Astrocyte (in vitro differentiated cells and primary cell): ENCODE measurements at regions not wholly inside any gene's neighbourhood (a gene's known extent, or its start where the extent isn't known, plus 50 kb on each side); places are given as distances from the start of the nearest gene placed in this dataset.

Source experiments
- DNase-seq: peaks from one replicate; pipeline ENCODE4 v3.0.0-alpha.2; 2010; ENCODE audit warnings: low read depth
- FAIRE-seq: peaks from 2 replicates; lab custom pipeline; 2011; peaks lifted over from hg19 to GRCh38; lab: Jason Lieb, UNC
- H2AFZ ChIP-seq: 2 replicates; pipeline ENCODE4 v1.6.0; 2012; ENCODE audit warnings: low read depth, low read length, inconsistent platforms
- H3K27ac ChIP-seq: 2 replicates; pipeline ENCODE4 v1.5.1; 2011; ENCODE audit warnings: low read depth, low read length, inconsistent platforms
- H3K27me3 ChIP-seq: 2 replicates; pipeline ENCODE4 v1.6.0; 2011; ENCODE audit warnings: low read length, inconsistent platforms; ENCODE audit not compliant: insufficient read depth
- H3K36me3 ChIP-seq: 2 replicates; pipeline ENCODE4 v1.5.1; 2011; ENCODE audit warnings: low read length, inconsistent platforms; ENCODE audit not compliant: insufficient read depth
- H3K4me1 ChIP-seq: 2 replicates; pipeline ENCODE4 v1.5.1; 2011; ENCODE audit warnings: low read length, inconsistent platforms; ENCODE audit not compliant: insufficient read depth
- H3K4me2 ChIP-seq: 2 replicates; pipeline ENCODE4 v1.6.0; 2012; ENCODE audit warnings: low read length, inconsistent platforms
- H3K4me3 ChIP-seq: 2 replicates; pipeline ENCODE4 v1.5.1; 2011; ENCODE audit warnings: low read depth, mild to moderate bottlenecking, low read length, inconsistent platforms; ENCODE audit not compliant: insufficient read depth
- H3K79me2 ChIP-seq: 2 replicates; pipeline ENCODE4 v1.6.0; 2012; ENCODE audit warnings: mild to moderate bottlenecking, low read length, inconsistent platforms; ENCODE audit not compliant: insufficient read depth
- H3K9ac ChIP-seq: 2 replicates; pipeline ENCODE4 v1.6.0; 2012; ENCODE audit warnings: mild to moderate bottlenecking, low read length, inconsistent platforms
- H3K9me3 ChIP-seq: 2 replicates; pipeline ENCODE4 v1.5.1; 2012; ENCODE audit warnings: low read depth, mild to moderate bottlenecking, low read length, inconsistent platforms; ENCODE audit not compliant: insufficient read depth
- H4K20me1 ChIP-seq: 2 replicates; pipeline ENCODE4 v1.6.0; 2012; ENCODE audit warnings: low read length, inconsistent platforms; ENCODE audit not compliant: insufficient read depth
- H3K27ac Mint-ChIP-seq: one replicate; pipeline ENCODE4 v1.8.0; 2021; ENCODE audit warnings: mild to moderate bottlenecking, mixed read lengths; ENCODE audit not compliant: unreplicated experiment
- H3K27me3 Mint-ChIP-seq: one replicate; pipeline ENCODE4 v1.8.0; 2021; ENCODE audit warnings: low read depth, mixed read lengths; ENCODE audit not compliant: unreplicated experiment
- H3K36me3 Mint-ChIP-seq: one replicate; pipeline ENCODE4 v1.8.0; 2021; ENCODE audit warnings: low read depth, mixed read lengths; ENCODE audit not compliant: unreplicated experiment
- H3K4me1 Mint-ChIP-seq: one replicate; pipeline ENCODE4 v1.8.0; 2021; ENCODE audit warnings: low read depth, mixed read lengths; ENCODE audit not compliant: unreplicated experiment
- H3K4me3 Mint-ChIP-seq: one replicate; pipeline ENCODE4 v1.8.0; 2021; ENCODE audit warnings: mild to moderate bottlenecking, moderate library complexity, mixed read lengths; ENCODE audit not compliant: unreplicated experiment
- H3K9me3 Mint-ChIP-seq: one replicate; pipeline ENCODE4 v1.8.0; 2021; ENCODE audit warnings: mild to moderate bottlenecking, mixed read lengths; ENCODE audit not compliant: unreplicated experiment
- EZH2 ChIP-seq: IDR thresholded peaks from 2 replicates; pipeline ENCODE4 v1.6.1; 2012; ENCODE audit warnings: mild to moderate bottlenecking, low read length, inconsistent platforms; ENCODE audit not compliant: insufficient read depth
- TF ChIP-seq, protein P1 (sequence below): IDR thresholded peaks from 2 replicates; pipeline ENCODE4 v1.5.1; 2011; ENCODE audit warnings: low read depth, mild to moderate bottlenecking, inconsistent platforms, low read length, moderate library complexity; ENCODE audit not compliant: insufficient read depth

- no peak overlapping the region for H3K4me2 ChIP-seq
- H3K36me3 ChIP-seq = no peaks in the 10 kb centered on the region
- no peaks in the 10 kb centered on the region for H3K36me3 Mint-ChIP-seq
- no peaks in the 10 kb centered on the region for H3K9me3 ChIP-seq
- H3K27ac ChIP-seq = no peak overlapping the region
- DNase-seq = no peak
- H4K20me1 ChIP-seq = no peaks in the 10 kb centered on the region
- H3K9me3 Mint-ChIP-seq = no peaks in the 10 kb centered on the region
- H3K9ac ChIP-seq = no peak overlapping the region
- no peak overlapping the region for H3K4me3 ChIP-seq
- H3K79me2 ChIP-seq = no peaks in the 10 kb centered on the region
- no peaks in the 10 kb centered on the region for H3K4me1 ChIP-seq
- peaks cover 7% of the 10 kb centered on the region for H3K4me1 Mint-ChIP-seq
- TF ChIP-seq, protein P1, sequence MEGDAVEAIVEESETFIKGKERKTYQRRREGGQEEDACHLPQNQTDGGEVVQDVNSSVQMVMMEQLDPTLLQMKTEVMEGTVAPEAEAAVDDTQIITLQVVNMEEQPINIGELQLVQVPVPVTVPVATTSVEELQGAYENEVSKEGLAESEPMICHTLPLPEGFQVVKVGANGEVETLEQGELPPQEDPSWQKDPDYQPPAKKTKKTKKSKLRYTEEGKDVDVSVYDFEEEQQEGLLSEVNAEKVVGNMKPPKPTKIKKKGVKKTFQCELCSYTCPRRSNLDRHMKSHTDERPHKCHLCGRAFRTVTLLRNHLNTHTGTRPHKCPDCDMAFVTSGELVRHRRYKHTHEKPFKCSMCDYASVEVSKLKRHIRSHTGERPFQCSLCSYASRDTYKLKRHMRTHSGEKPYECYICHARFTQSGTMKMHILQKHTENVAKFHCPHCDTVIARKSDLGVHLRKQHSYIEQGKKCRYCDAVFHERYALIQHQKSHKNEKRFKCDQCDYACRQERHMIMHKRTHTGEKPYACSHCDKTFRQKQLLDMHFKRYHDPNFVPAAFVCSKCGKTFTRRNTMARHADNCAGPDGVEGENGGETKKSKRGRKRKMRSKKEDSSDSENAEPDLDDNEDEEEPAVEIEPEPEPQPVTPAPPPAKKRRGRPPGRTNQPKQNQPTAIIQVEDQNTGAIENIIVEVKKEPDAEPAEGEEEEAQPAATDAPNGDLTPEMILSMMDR = no peak
- TF ChIP-seq EZH2 = no peak
- no peak overlapping the region for H2AFZ ChIP-seq
- H3K27me3 ChIP-seq = peaks cover 40% of the 10 kb centered on the region
- H3K4me3 Mint-ChIP-seq = no peak overlapping the region
- no peak overlapping the region for H3K27ac Mint-ChIP-seq
- peaks cover 5% of the 10 kb centered on the region for H3K27me3 Mint-ChIP-seq
- FAIRE-seq = no peak
Observed at GRCh38 chr13:42658019-42658418, 84.1 kb downstream of the TNFSF11 start.

- H3K4me3 Mint-ChIP-seq = no peak overlapping the region
- FAIRE-seq (no peak), DNase-seq (no peak)
- Histone ChIP-seq H3K4me1 (no peaks in the 10 kb centered on the region), H3K27me3 (peaks cover 33% of the 10 kb centered on the region), H3K9me3 (no peaks in the 10 kb centered on the region), H3K4me3 (no peak overlapping the region), H3K36me3 (no peaks in the 10 kb centered on the region), H3K9ac (no peak overlapping the region), H3K4me2 (no peak overlapping the region), H4K20me1 (no peaks in the 10 kb centered on the region), H2AFZ (no peak overlapping the region), H3K27ac (no peak overlapping the region), H3K79me2 (no peaks in the 10 kb centered on the region)
- H3K27me3 Mint-ChIP-seq = peaks cover 9% of the 10 kb centered on the region
- H3K36me3 Mint-ChIP-seq = no peaks in the 10 kb centered on the region
- no peak for TF ChIP-seq EZH2
- TF ChIP-seq, protein P1 = peak; percentile 28
- no peak overlapping the region for H3K27ac Mint-ChIP-seq
- peaks cover 7% of the 10 kb centered on the region for H3K4me1 Mint-ChIP-seq
- no peaks in the 10 kb centered on the region for H3K9me3 Mint-ChIP-seq
Observed at GRCh38 chr13:42660333-42660965, 86.5 kb downstream of the TNFSF11 start.

DNA sequence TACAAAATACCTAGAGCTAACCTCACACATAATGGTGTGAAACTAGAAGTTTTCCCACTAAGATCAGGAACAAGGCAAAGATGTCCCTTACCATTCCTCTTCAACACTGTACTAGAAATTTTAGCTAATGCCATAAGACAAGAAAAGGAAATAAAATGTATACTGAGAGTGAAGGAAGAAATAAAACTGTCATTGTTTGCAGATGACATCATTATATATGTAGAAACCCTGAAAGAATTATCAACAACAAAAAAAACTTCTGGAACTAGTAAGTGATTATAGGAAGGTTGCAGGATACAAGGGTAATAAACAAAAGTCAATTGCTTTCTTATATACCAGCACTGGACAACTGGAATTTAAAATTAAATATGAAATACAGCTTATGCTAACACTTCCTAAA, 93.7 kb downstream of the TNFSF11 start:
- no peaks in the 10 kb centered on the region for H3K27me3 ChIP-seq
- no peak for TF ChIP-seq EZH2
- TF ChIP-seq, protein P1 = no peak
- no peak overlapping the region for H3K4me2 ChIP-seq
- no peak overlapping the region for H3K27ac ChIP-seq
- H3K79me2 ChIP-seq = no peaks in the 10 kb centered on the region
- no peak overlapping the region for H3K9ac ChIP-seq
- H3K4me1 Mint-ChIP-seq = no peaks in the 10 kb centered on the region
- no peaks in the 10 kb centered on the region for H3K36me3 Mint-ChIP-seq
- H3K36me3 ChIP-seq = no peaks in the 10 kb centered on the region
- H3K27me3 Mint-ChIP-seq = peaks cover 4% of the 10 kb centered on the region
- no peak overlapping the region for H3K27ac Mint-ChIP-seq
- H2AFZ ChIP-seq = no peak overlapping the region
- H3K4me3 Mint-ChIP-seq = no peak overlapping the region
- no peak overlapping the region for H3K4me3 ChIP-seq
- peaks cover 3% of the 10 kb centered on the region for H3K9me3 Mint-ChIP-seq
- DNase-seq = no peak
- H3K4me1 ChIP-seq = no peaks in the 10 kb centered on the region
- H3K9me3 ChIP-seq = no peaks in the 10 kb centered on the region
- H4K20me1 ChIP-seq = no peaks in the 10 kb centered on the region
- no peak for FAIRE-seq
